NT2/D1 (cell line): ENCODE measurements at regions not wholly inside any gene's neighbourhood (a gene's known extent, or its start where the extent isn't known, plus 50 kb on each side); places are given as distances from the start of the nearest gene placed in this dataset.

Experiments
- DNase-seq: peaks from one replicate; pipeline ENCODE4 v3.0.0-alpha.2; 2011; ENCODE audit warnings: low read depth, low spot score
- H3K27me3 ChIP-seq: 2 replicates; pipeline ENCODE4 v1.6.0; 2011; ENCODE audit warnings: mild to moderate bottlenecking; ENCODE audit not compliant: insufficient read length, insufficient read depth
- H3K36me3 ChIP-seq: 2 replicates; pipeline ENCODE4 v1.6.1; 2011; ENCODE audit warnings: mild to moderate bottlenecking, low read length, mixed read lengths; ENCODE audit not compliant: insufficient read depth, insufficient read length
- H3K4me1 ChIP-seq: 2 replicates; pipeline ENCODE4 v1.5.1; 2011; ENCODE audit not compliant: insufficient read depth, insufficient read length
- H3K4me3 ChIP-seq: 2 replicates; pipeline ENCODE4 v1.5.1; 2011; ENCODE audit warnings: low read depth; ENCODE audit not compliant: insufficient read length
- H3K9ac ChIP-seq: 2 replicates; pipeline ENCODE4 v1.6.0; 2011; ENCODE audit warnings: low read depth; ENCODE audit not compliant: insufficient read length
- H3K9me3 ChIP-seq: 2 replicates; pipeline ENCODE4 v1.5.1; 2011; ENCODE audit warnings: mild to moderate bottlenecking, low read length; ENCODE audit not compliant: insufficient read depth
- SUZ12 ChIP-seq: IDR thresholded peaks from 2 replicates; pipeline ENCODE4 v1.6.1; 2011; ENCODE audit not compliant: insufficient read length, insufficient read depth; ENCODE audit errors: extremely low read depth
- YY1 ChIP-seq: IDR thresholded peaks from 2 replicates; pipeline ENCODE4 v1.6.1; 2011; ENCODE audit not compliant: insufficient read length, insufficient read depth
- ZNF274 ChIP-seq: IDR thresholded peaks from 2 replicates; pipeline ENCODE4 v1.6.1; 2011; ENCODE audit warnings: mild to moderate bottlenecking, low read depth, low read length

DNA sequence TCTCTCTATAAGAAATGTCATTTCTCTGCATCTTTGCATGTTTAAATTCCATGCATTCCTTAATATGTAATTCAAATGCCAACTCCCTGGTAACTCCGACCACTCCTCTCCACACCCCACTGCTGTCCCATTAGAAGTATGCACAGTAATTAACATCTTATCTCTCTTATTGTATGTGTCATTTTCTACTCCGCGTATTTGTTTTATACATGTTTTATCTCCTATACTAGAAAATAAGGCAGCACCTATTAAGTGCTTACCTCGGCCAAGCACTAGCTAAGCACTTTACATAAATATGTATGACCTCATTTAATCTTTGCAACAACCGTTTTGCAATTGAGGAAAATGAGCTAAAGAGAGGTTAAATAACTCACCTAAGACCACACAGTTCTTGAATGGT lies 469.8 kb downstream of the BCAT1 start:
- H3K36me3 ChIP-seq, result no peaks in the 10 kb centered on the region
- H3K4me1 ChIP-seq, result no peaks in the 10 kb centered on the region
- no peaks in the 10 kb centered on the region for H3K27me3 ChIP-seq
- no peak for DNase-seq
- H3K9ac ChIP-seq, result no peak overlapping the region
- TF ChIP-seq ZNF274 (no peak), SUZ12 (no peak)
- H3K4me3 ChIP-seq, result no peak overlapping the region
- H3K9me3 ChIP-seq, result no peaks in the 10 kb centered on the region

- no peak overlapping the region for H3K4me3 ChIP-seq
- H3K36me3 ChIP-seq, result no peaks in the 10 kb centered on the region
- no peak for TF ChIP-seq ZNF274
- no peak for TF ChIP-seq SUZ12
- TF ChIP-seq YY1, result no peak
- no peak overlapping the region for H3K9ac ChIP-seq
- DNase-seq, result no peak
- H3K27me3 ChIP-seq, result no peaks in the 10 kb centered on the region
- H3K4me1 ChIP-seq, result no peaks in the 10 kb centered on the region
- no peaks in the 10 kb centered on the region for H3K9me3 ChIP-seq
Observed at GRCh38 chr12:24478254-24478653, 470.6 kb downstream of the BCAT1 start.

DNA sequence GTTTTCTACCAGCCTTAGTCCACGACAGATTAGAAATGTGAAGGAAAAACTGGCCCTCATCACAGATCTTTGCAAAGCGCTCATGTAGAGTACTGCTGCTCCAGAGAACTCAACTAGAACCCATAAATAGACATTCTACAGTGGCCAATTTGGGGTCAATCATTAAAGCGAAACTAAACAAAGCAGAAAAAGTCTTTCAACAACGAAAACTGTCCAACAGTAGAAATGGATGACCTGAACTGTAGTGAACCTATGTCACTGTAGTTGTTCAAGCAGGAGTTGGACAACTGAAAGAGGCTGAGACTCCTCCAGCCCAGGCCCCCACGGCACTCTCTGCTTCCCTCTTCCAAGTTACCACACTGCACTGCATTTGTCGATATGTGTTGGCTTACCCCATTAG lies 472.6 kb downstream of the BCAT1 start:
- TF ChIP-seq ZNF274, result no peak
- TF ChIP-seq YY1, result no peak
- TF ChIP-seq SUZ12, result no peak

DNA sequence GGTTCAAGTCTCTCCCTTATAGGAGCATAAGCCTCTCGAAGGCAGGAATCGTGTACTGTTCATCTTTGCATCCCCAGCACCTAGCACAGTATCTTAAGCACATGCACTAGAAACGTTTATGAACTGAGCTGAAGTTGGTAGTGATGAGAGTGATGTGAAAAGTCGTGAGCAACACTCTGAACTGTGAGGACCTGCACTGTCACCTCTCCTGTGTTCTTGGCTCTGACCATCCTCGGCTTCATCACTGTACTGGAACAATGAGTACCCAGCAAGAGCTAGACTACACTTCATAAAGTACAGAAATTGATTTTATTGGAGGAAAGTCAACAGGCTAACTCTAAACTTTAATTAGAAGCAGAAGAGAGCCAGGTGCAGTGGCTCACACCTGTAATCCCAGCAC lies 473.6 kb downstream of the BCAT1 start:
- H3K4me3 ChIP-seq, result no peak overlapping the region
- no peak for TF ChIP-seq SUZ12
- TF ChIP-seq YY1, result no peak
- no peak for TF ChIP-seq ZNF274
- no peaks in the 10 kb centered on the region for H3K4me1 ChIP-seq
- no peak overlapping the region for H3K9ac ChIP-seq
- DNase-seq, result no peak
- H3K27me3 ChIP-seq, result no peaks in the 10 kb centered on the region
- no peaks in the 10 kb centered on the region for H3K9me3 ChIP-seq
- no peaks in the 10 kb centered on the region for H3K36me3 ChIP-seq

More for the DNA sequence above, 472.6 kb downstream of the BCAT1 start:
- Histone ChIP-seq H3K4me3 (no peak overlapping the region), H3K9me3 (no peaks in the 10 kb centered on the region), H3K27me3 (no peaks in the 10 kb centered on the region), H3K36me3 (no peaks in the 10 kb centered on the region), H3K4me1 (no peaks in the 10 kb centered on the region), H3K9ac (no peak overlapping the region)
- no peak for DNase-seq

DNA sequence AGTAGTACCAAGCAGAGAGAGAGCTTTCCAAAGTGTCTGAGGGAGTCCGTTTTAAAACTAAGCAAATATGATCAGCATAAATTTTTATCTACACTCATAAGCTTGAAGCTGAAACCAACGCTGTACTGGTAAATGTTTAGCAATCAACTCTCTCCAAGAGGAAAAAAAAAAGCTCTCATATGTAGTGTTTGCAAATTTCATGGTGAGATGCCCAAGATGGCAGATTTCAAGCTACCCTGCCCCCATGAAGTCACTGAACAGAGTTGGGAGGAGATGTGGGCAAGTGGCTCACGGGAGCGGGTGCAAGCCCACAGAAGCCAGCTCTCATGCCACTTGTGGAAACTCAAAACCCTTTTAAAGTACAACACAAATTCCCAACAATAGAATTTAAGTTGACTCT lies 475.8 kb downstream of the BCAT1 start:
- H3K36me3 ChIP-seq, result no peaks in the 10 kb centered on the region

GRCh38 chr12:24470050-24470449 lies 478.9 kb downstream of the BCAT1 start:
- DNase-seq, result no peak
- no peaks in the 10 kb centered on the region for H3K9me3 ChIP-seq
- TF ChIP-seq SUZ12 (no peak), YY1 (no peak), ZNF274 (no peak)
- H3K27me3 ChIP-seq, result no peaks in the 10 kb centered on the region
- H3K9ac ChIP-seq, result no peak overlapping the region
- H3K4me3 ChIP-seq, result no peak overlapping the region
- H3K36me3 ChIP-seq, result no peaks in the 10 kb centered on the region
- no peaks in the 10 kb centered on the region for H3K4me1 ChIP-seq

More for the DNA sequence above, 475.8 kb downstream of the BCAT1 start:
- H3K27me3 ChIP-seq, result no peaks in the 10 kb centered on the region
- no peak overlapping the region for H3K4me3 ChIP-seq
- no peak for TF ChIP-seq SUZ12
- TF ChIP-seq YY1, result no peak
- TF ChIP-seq ZNF274, result no peak
- H3K9me3 ChIP-seq, result no peaks in the 10 kb centered on the region
- DNase-seq, result no peak
- H3K9ac ChIP-seq, result no peak overlapping the region
- H3K4me1 ChIP-seq, result no peaks in the 10 kb centered on the region

DNA sequence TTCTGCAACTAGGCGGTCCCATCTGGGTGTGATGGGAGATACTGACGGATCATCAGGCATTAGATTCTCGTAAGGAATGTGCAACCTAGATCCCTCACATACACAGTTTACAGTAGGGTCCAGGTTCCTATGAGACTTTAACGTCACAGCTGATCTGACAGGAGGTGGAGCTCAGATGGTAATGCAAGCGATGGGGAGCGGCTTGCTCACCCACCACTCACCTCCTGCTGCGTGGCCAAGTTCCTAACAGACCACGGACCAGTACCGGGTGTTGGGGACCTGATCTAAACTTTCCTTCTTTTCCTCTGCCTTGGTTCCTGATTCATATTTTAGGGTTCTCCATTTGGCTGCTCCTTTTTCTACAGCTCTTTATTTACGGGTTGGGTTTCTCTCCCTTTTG lies 479.8 kb downstream of the BCAT1 start:
- DNase-seq, result no peak
- H3K27me3 ChIP-seq, result no peaks in the 10 kb centered on the region
- no peak overlapping the region for H3K4me3 ChIP-seq
- no peak overlapping the region for H3K9ac ChIP-seq
- TF ChIP-seq SUZ12, result no peak
- TF ChIP-seq YY1, result no peak
- TF ChIP-seq ZNF274, result no peak
- no peaks in the 10 kb centered on the region for H3K36me3 ChIP-seq
- no peaks in the 10 kb centered on the region for H3K4me1 ChIP-seq
- H3K9me3 ChIP-seq, result no peaks in the 10 kb centered on the region

DNA sequence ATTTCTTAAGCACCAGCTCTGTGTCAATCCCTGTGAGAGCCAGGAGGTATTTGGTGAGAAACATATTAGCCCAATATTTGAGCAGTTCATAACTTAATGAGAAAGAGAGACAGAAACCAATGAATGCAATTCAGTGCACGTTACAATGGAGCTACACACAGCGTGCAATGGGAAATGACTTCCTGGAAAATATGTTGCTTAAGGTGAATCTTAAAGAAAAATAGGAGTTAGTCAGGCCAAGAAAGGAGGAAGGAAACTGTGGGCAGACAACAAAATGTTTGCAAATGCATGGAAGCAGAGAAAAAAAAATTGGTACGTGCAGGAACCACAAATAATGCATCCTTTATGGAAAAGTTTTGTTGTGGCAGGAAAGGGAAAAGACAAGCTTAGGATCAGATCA lies 481.7 kb downstream of the BCAT1 start:
- no peaks in the 10 kb centered on the region for H3K27me3 ChIP-seq
- TF ChIP-seq SUZ12, result no peak
- no peak for TF ChIP-seq ZNF274
- no peak for TF ChIP-seq YY1
- DNase-seq, result no peak
- H3K9me3 ChIP-seq, result no peaks in the 10 kb centered on the region
- no peaks in the 10 kb centered on the region for H3K36me3 ChIP-seq
- H3K9ac ChIP-seq, result no peak overlapping the region
- no peak overlapping the region for H3K4me3 ChIP-seq
- no peaks in the 10 kb centered on the region for H3K4me1 ChIP-seq
